HepG2 (cell line): ENCODE measurements at regions not wholly inside any gene's neighbourhood (a gene's known extent, or its start where the extent isn't known, plus 50 kb on each side); places are given as distances from the start of the nearest gene placed in this dataset.

Source experiments
- ATAC-seq: fragments of 200-7000 bp; cut with Tn5 transposase; 3 replicates; pipeline ENCODE4 v1.9.1; 2020; ENCODE audit warnings: mild to moderate bottlenecking, moderate library complexity
- BruUV-seq: library from RNA; stranded (reverse); fragments of 400-500 nt; replicated peaks from 2 replicates; lab custom pipeline; 2021; lab: Mats Ljungman, UMichigan
- CTCF ChIA-PET: fragments of 300-600 bp; formaldehyde crosslinking; extraction: SDS; loops from one replicate; lab custom pipeline; 2021; ENCODE audit warnings: low total read pairs, inconsistent platforms, low intra/inter-chr PET ratio; lab: Yijun Ruan, JAX
- POLR2A ChIA-PET: fragments of 350-600 bp; sonication (Branson Sonifier 250); formaldehyde crosslinking; loops from one replicate; lab custom pipeline; 2020; ENCODE audit warnings: antibody characterized with exemption, inconsistent platforms; lab: Yijun Ruan, JAX
- DNase-seq: peaks from one replicate; pipeline ENCODE4 v3.0.0-alpha.2; 2015; ENCODE audit warnings: low spot score
- FAIRE-seq: peaks from 3 replicates; lab custom pipeline; 2011; peaks lifted over from hg19 to GRCh38; lab: Jason Lieb, UNC
- H2AFZ ChIP-seq: one replicate; pipeline ENCODE4 v1.6.1; 2011; ENCODE audit warnings: low read length, inconsistent platforms
- H3K27ac ChIP-seq: fragments of 300-600 bp; 3 replicates; pipeline ENCODE4 v1.8.0; 2011; ENCODE audit warnings: mixed run types, mild to moderate bottlenecking, mixed read lengths, low read length, inconsistent platforms; ENCODE audit not compliant: insufficient read depth; ENCODE audit errors: extremely low read length
- H3K27me3 ChIP-seq, 2 experiments: fragments of 200-600 bp in 1 of 2; 2 replicates in 1 of 2; 3 replicates in 1 of 2; pipeline versions ENCODE4 v1.6.0 to v1.8.0; 2011; ENCODE audit warnings: low read length in 2 of 2, mild to moderate bottlenecking in 2 of 2, moderate library complexity in 2 of 2, inconsistent platforms in 1 of 2; ENCODE audit not compliant: insufficient read depth in 2 of 2, control insufficient read depth in 1 of 2
- H3K36me3 ChIP-seq, 2 experiments: fragments of 200-600 bp in 1 of 2; replicated peaks in 1 of 2; 2 replicates in 1 of 2; 3 replicates in 1 of 2; pipeline versions ENCODE4 v1.5.1 to v1.8.0; 2011; ENCODE audit warnings: low read length in 2 of 2, inconsistent platforms in 1 of 2; ENCODE audit not compliant: insufficient read depth in 2 of 2, control insufficient read depth in 1 of 2
- H3K4me1 ChIP-seq: 2 replicates; pipeline ENCODE4 v1.5.1; 2012; ENCODE audit warnings: low read length, inconsistent platforms; ENCODE audit not compliant: insufficient read depth
- H3K4me2 ChIP-seq: 2 replicates; pipeline ENCODE4 v1.6.0; 2011; ENCODE audit warnings: low read depth, low read length, inconsistent platforms
- H3K4me3 ChIP-seq, 3 experiments: fragments of 200-600 bp in 1 of 3; sonication (generic), shearing (Covaris generic) in 1 of 3; replicated peaks in 1 of 3; 2 replicates each; pipeline ENCODE4 v1.5.1; 2011 to 2016; ENCODE audit warnings: low read length in 3 of 3, inconsistent platforms in 2 of 3, low read depth in 2 of 3, mild to moderate bottlenecking in 2 of 3, control low read depth in 1 of 3, mixed read lengths in 1 of 3; ENCODE audit not compliant: insufficient read depth in 1 of 3
- H3K79me2 ChIP-seq: one replicate; pipeline ENCODE4 v1.6.1; 2011; ENCODE audit warnings: low read length, inconsistent platforms; ENCODE audit not compliant: insufficient read depth
- H3K9ac ChIP-seq: 2 replicates; pipeline ENCODE4 v1.6.0; 2011; ENCODE audit warnings: mild to moderate bottlenecking, low read depth, low read length, inconsistent platforms; ENCODE audit not compliant: insufficient read depth
- H3K9me3 ChIP-seq: 2 replicates; pipeline ENCODE4 v1.5.1; 2012; ENCODE audit warnings: mild to moderate bottlenecking, low read length
- H4K20me1 ChIP-seq: 2 replicates; pipeline ENCODE4 v1.6.0; 2011; ENCODE audit warnings: inconsistent platforms, mild to moderate bottlenecking, low read length, moderate library complexity; ENCODE audit not compliant: insufficient read depth
- CREB1 ChIP-seq, 2 experiments: fragments of 450-650 bp in 1 of 2; IDR thresholded peaks; 2 replicates each; pipeline ENCODE4 v1.6.1; 2016 to 2017; ENCODE audit warnings: control low read depth in 1 of 2, mild to moderate bottlenecking in 1 of 2, missing compliant biosample characterization in 1 of 2, missing genetic modification characterization in 1 of 2
- FOXA1 ChIP-seq, 2 experiments: fragments of 450-650 bp in 1 of 2; sonication (generic) in 1 of 2; formaldehyde crosslinking in 1 of 2; IDR thresholded peaks; 2 replicates each; pipeline versions ENCODE4 v1.4.0 to v1.6.1; 2016 to 2020; ENCODE audit warnings: missing genetic modification reagents in 1 of 2
- FOXP1 ChIP-seq, 2 experiments: fragments of 450-650 bp in 1 of 2; IDR thresholded peaks; 2 replicates each; pipeline ENCODE4 v1.6.1; 2017 to 2018; ENCODE audit warnings: antibody characterized with exemption in 1 of 2
- HDAC6 ChIP-seq: fragments of 200-600 bp; sonication (generic); IDR thresholded peaks from 2 replicates; pipeline ENCODE4 v1.7.0; 2017; ENCODE audit warnings: mild to moderate bottlenecking, antibody characterized with exemption, low read length, low read depth
- WGBS: methylation state at CpG from one replicate; pipeline ENCODE4 v1.1.6; 2017; ENCODE audit warnings: low lambda C conversion rate; 5-methylcytosine and 5-hydroxymethylcytosine counted together
- in situ Hi-C: cut with HindIII; loops from 2 replicates; pipeline ENCODE4 v1.10.0; 2017; ENCODE audit warnings: low pct_unique_long_range_greater_than_20kb; ENCODE audit not compliant: extremely low pct_ligation_motif_present
- intact Hi-C: fragments of 100-400 bp; cut with micrococcal nuclease; formaldehyde crosslinking; loops from one replicate; pipeline ENCODE4 v1.10.0; 2022; ENCODE audit not compliant: unreplicated experiment
- TF ChIP-seq, protein P1 (sequence below): IDR thresholded peaks from 2 replicates; pipeline ENCODE4 v1.6.1; 2016
- TF ChIP-seq, protein P2 (sequence below), 2 experiments: fragments of 450-650 bp in 1 of 2; sonication (generic) in 1 of 2; formaldehyde crosslinking in 1 of 2; IDR thresholded peaks; 2 replicates each; pipeline versions ENCODE4 v1.6.1 to v1.8.0; 2016 to 2022; ENCODE audit warnings: antibody characterized with exemption in 1 of 2, mild to moderate bottlenecking in 1 of 2, missing genetic modification reagents in 1 of 2

DNA sequence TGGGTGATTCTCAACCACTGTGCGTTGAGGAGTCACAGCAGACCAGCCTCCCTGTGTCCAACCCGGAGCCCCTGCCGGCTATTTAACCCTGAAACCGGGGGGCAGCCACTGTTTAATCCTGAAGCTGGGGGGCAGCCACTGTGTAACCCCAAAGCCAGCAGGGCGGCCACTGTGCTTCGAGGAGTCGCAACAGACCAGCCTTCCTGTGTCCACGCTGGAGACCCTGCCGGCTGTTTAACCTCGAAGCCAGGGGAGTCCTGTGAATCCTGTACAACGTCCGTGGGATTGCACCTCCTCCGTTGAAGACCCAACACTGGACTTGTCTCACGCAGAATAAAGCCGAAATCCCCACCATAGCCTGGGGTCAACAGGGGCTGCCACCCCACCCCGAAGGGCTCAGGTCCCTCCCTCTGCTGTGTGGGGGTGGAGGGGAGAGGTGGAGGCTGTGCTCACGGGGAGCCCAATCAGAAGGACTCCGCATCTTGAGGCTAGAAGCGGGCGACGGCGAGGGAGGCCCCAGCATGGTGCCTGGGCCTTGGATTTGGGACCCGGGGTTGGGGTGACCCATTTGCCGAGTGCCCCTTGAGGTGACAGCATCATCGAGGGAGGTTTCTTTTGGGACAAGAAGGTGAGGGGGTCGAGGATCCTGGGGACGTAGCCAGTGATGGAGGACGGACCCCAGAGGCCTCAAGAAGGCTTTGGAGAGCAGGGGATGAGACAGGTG is 94.9 kb downstream of the ADRA2C start (continued):
- TF ChIP-seq, protein P1, sequence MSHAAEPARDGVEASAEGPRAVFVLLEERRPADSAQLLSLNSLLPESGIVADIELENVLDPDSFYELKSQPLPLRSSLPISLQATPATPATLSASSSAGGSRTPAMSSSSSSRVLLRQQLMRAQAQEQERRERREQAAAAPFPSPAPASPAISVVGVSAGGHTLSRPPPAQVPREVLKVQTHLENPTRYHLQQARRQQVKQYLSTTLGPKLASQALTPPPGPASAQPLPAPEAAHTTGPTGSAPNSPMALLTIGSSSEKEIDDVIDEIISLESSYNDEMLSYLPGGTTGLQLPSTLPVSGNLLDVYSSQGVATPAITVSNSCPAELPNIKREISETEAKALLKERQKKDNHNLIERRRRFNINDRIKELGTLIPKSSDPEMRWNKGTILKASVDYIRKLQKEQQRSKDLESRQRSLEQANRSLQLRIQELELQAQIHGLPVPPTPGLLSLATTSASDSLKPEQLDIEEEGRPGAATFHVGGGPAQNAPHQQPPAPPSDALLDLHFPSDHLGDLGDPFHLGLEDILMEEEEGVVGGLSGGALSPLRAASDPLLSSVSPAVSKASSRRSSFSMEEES (CRISPR knock-in tag): no peak

DNA sequence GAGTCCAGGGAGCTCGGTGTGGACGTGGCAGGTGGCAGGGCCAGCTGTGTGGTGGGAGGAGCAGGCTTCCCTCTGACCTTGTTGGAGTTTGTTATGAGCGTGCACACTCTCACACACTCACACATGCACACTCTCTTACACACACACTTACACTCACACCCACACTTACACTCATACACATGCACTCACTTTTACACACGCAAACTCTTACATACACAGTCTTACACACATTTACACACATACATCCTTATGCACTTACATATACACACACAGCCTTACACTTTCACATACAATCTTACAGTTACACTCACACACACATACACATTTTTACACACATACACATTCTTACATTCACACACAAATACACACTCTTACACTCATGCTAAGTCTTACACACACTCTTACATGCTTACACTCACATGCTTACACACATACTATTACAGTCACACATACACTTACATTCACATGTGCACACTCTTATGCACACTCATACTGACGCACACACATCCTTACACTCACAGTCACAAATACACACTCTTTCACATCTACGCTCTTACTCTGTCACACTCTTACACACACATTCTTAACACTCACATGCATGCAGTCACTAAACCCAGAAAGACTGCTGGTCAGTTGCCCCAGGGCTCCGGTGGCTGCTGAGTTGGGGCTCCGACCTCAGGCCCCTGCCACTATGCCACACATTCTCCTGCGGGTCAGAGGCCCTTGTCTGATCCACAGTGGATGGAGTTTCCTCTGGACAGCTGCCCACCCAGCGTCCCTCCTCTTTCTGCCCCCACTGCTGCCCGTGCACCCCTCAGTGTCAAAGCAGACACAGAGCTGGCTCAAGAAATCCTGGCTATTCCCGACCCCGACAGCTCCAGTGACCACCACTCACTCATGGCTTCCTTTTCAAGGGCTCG is 95.8 kb downstream of the ADRA2C start:
- POLR2A ChIA-PET: no interaction called here
- Histone ChIP-seq H3K9me3 (no peaks in the 10 kb centered on the region), H3K4me2 (no peak overlapping the region), H3K27me3 (peaks cover 6 to 69% of the 10 kb centered on the region in 2 experiments), H3K9ac (no peak overlapping the region), H3K4me1 (peaks cover 37% of the 10 kb centered on the region), H4K20me1 (no peaks in the 10 kb centered on the region), H2AFZ (no peak overlapping the region), H3K4me3 (no peak overlapping the region), H3K79me2 (no peaks in the 10 kb centered on the region), H3K36me3 (no peaks in the 10 kb centered on the region), H3K27ac (no peak overlapping the region)
- in situ Hi-C loops (no loop called here), intact Hi-C loops (no loop called here)
- ATAC-seq: no peak
- DNase-seq: no peak
- BruUV-seq: no TSS peak
- CTCF ChIA-PET: no interaction called here
- no peak for FAIRE-seq
- 25% methylated on average over 12 of the region's 14 CpGs for WGBS
- TF ChIP-seq, protein P2, sequence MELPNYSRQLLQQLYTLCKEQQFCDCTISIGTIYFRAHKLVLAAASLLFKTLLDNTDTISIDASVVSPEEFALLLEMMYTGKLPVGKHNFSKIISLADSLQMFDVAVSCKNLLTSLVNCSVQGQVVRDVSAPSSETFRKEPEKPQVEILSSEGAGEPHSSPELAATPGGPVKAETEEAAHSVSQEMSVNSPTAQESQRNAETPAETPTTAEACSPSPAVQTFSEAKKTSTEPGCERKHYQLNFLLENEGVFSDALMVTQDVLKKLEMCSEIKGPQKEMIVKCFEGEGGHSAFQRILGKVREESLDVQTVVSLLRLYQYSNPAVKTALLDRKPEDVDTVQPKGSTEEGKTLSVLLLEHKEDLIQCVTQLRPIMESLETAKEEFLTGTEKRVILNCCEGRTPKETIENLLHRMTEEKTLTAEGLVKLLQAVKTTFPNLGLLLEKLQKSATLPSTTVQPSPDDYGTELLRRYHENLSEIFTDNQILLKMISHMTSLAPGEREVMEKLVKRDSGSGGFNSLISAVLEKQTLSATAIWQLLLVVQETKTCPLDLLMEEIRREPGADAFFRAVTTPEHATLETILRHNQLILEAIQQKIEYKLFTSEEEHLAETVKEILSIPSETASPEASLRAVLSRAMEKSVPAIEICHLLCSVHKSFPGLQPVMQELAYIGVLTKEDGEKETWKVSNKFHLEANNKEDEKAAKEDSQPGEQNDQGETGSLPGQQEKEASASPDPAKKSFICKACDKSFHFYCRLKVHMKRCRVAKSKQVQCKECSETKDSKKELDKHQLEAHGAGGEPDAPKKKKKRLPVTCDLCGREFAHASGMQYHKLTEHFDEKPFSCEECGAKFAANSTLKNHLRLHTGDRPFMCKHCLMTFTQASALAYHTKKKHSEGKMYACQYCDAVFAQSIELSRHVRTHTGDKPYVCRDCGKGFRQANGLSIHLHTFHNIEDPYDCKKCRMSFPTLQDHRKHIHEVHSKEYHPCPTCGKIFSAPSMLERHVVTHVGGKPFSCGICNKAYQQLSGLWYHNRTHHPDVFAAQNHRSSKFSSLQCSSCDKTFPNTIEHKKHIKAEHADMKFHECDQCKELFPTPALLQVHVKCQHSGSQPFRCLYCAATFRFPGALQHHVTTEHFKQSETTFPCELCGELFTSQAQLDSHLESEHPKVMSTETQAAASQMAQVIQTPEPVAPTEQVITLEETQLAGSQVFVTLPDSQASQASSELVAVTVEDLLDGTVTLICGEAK (IDR thresholded peaks at IDR 0.05): peak; percentile 17; the same call in 1 of the 2 replicates
- TF ChIP-seq, protein P2 (CRISPR knock-in tag; IDR thresholded peaks at IDR 0.05): no peak
- TF ChIP-seq HDAC6 (no peak), FOXA1 (IDR thresholded peaks at IDR 0.05) (0 out of 2 replicates have a peak, but pooled peaks have one; percentile 16), FOXA1 (CRISPR knock-in tag; IDR thresholded peaks at IDR 0.05) (no peak), FOXP1 (IDR thresholded peaks at IDR 0.05) (peak; percentile 23; the same call in 1 of the 2 replicates), FOXP1 (CRISPR knock-in tag; IDR thresholded peaks at IDR 0.05) (no peak), CREB1 (IDR thresholded peaks at IDR 0.05) (peak; percentile 22; the same call in 1 of the 2 replicates), CREB1 (CRISPR knock-in tag; IDR thresholded peaks at IDR 0.05) (no peak)
